GM12878 (cell line): ENCODE measurements at regions not wholly inside any gene's neighbourhood (a gene's known extent, or its start where the extent isn't known, plus 50 kb on each side); places are given as distances from the start of the nearest gene placed in this dataset.

Source experiments
- ATAC-seq: fragments of 200-7000 bp; cut with Tn5 transposase; 3 replicates; pipeline ENCODE4 v1.9.1; 2020; ENCODE audit warnings: mild to moderate bottlenecking, moderate library complexity
- BruUV-seq: library from RNA; stranded (reverse); fragments of 400-500 nt; replicated peaks from 2 replicates; lab custom pipeline; 2021; lab: Mats Ljungman, UMichigan
- CTCF ChIA-PET: fragments of 300-600 bp; sonication (Branson Sonifier 250); formaldehyde crosslinking; extraction: SDS; loops from one replicate; lab custom pipeline; 2021; ENCODE audit warnings: inconsistent platforms; lab: Yijun Ruan, JAX
- POLR2A ChIA-PET: fragments of 350-600 bp; formaldehyde crosslinking; extraction: SDS; loops from one replicate; lab custom pipeline; 2021; ENCODE audit warnings: inconsistent platforms; lab: Charles Lee
- RAD21 ChIA-PET: fragments of 300-600 bp; sonication (Branson Sonifier 250); formaldehyde crosslinking; loops from one replicate; lab custom pipeline; 2023; ENCODE audit warnings: antibody characterized with exemption; ENCODE audit not compliant: unreplicated experiment; lab: Charles Lee
- SMC1A ChIA-PET: fragments of 300-600 bp; sonication (Branson Sonifier 250); formaldehyde crosslinking; loops from one replicate; lab custom pipeline; 2023; ENCODE audit not compliant: unreplicated experiment, uncharacterized antibody; lab: Charles Lee
- DNase-seq: peaks from one replicate; pipeline ENCODE4 v3.0.0-alpha.2; 2011; ENCODE audit warnings: low read depth, low spot score
- FAIRE-seq: peaks from 3 replicates; lab custom pipeline; 2011; peaks lifted over from hg19 to GRCh38; lab: Jason Lieb, UNC
- H2AFZ ChIP-seq: 2 replicates; pipeline ENCODE4 v1.6.0; 2011; ENCODE audit warnings: low read depth, low read length, control low read depth; ENCODE audit not compliant: control insufficient read depth
- H3K27ac ChIP-seq: 2 replicates; pipeline ENCODE4 v1.5.1; 2011; ENCODE audit warnings: control low read depth; ENCODE audit not compliant: control insufficient read depth, insufficient read depth
- H3K27me3 ChIP-seq, 2 experiments: replicated peaks in 1 of 2; 2 replicates each; pipeline versions ENCODE4 v1.6.0 to v1.6.1; 2011; ENCODE audit warnings: low read length in 1 of 2; ENCODE audit not compliant: control insufficient read depth in 2 of 2, insufficient read depth in 2 of 2
- H3K36me3 ChIP-seq, 2 experiments: 2 replicates each; pipeline ENCODE4 v1.5.1; 2011; ENCODE audit warnings: low read length in 1 of 2; ENCODE audit not compliant: control insufficient read depth in 2 of 2, insufficient read depth in 2 of 2
- H3K4me1 ChIP-seq: 2 replicates; pipeline ENCODE4 v1.6.1; 2011; ENCODE audit warnings: mild to moderate bottlenecking, low read length, moderate library complexity, mixed read lengths; ENCODE audit not compliant: control insufficient read depth, insufficient read depth
- H3K4me2 ChIP-seq: 2 replicates; pipeline ENCODE4 v1.6.0; 2011; ENCODE audit warnings: control low read depth; ENCODE audit not compliant: control insufficient read depth, insufficient read depth
- H3K4me3 ChIP-seq: fragments of 200-600 bp; sonication (generic); 2 replicates; pipeline ENCODE4 v1.5.1; 2016
- H3K79me2 ChIP-seq: 2 replicates; pipeline ENCODE4 v1.6.0; 2011; ENCODE audit warnings: low read length; ENCODE audit not compliant: control insufficient read depth, insufficient read depth
- H3K9ac ChIP-seq: 2 replicates; pipeline ENCODE4 v1.8.0; 2011; ENCODE audit warnings: low read length, control low read depth, mixed read lengths; ENCODE audit not compliant: control insufficient read depth, insufficient read depth
- H3K9me3 ChIP-seq: replicated peaks from 3 replicates; pipeline ENCODE4 v1.5.1; 2011; ENCODE audit warnings: mild to moderate bottlenecking, low read length; ENCODE audit not compliant: control insufficient read depth, insufficient read depth
- H4K20me1 ChIP-seq: 2 replicates; pipeline ENCODE4 v1.6.0; 2011; ENCODE audit not compliant: control insufficient read depth, insufficient read depth
- DPF2 ChIP-seq: fragments of 450-650 bp; IDR thresholded peaks from 2 replicates; pipeline ENCODE4 v1.6.1; 2017; ENCODE audit warnings: mild to moderate bottlenecking
- EP300 ChIP-seq, 2 experiments: fragments of 150-350 bp in 1 of 2; IDR thresholded peaks; 2 replicates each; pipeline ENCODE4 v1.6.1; 2011 to 2012; ENCODE audit warnings: low read depth in 2 of 2, low read length in 2 of 2, borderline replicate concordance in 1 of 2, improper control_type of control experiment in 1 of 2, inconsistent platforms in 1 of 2; ENCODE audit not compliant: control insufficient read depth in 1 of 2
- SREBF1 ChIP-seq: IDR thresholded peaks from 2 replicates; pipeline ENCODE4 v1.6.1; 2012; ENCODE audit warnings: mild to moderate bottlenecking, low read length
- YBX1 ChIP-seq: fragments of 450-650 bp; IDR thresholded peaks from 2 replicates; pipeline ENCODE4 v1.6.1; 2016; ENCODE audit warnings: antibody characterized with exemption
- ZZZ3 ChIP-seq: IDR thresholded peaks from 2 replicates; pipeline ENCODE4 v1.6.1; 2011; ENCODE audit warnings: low read depth; ENCODE audit not compliant: control insufficient read depth, insufficient read length
- WGBS: methylation state at CpG from one replicate; pipeline ENCODE4 v1.1.6; 2016; ENCODE audit warnings: low lambda C conversion rate; ENCODE audit not compliant: insufficient replicate concordance, insufficient coverage; ENCODE audit errors: missing lambda C conversion rate; 5-methylcytosine and 5-hydroxymethylcytosine counted together
- in situ Hi-C: fragments of 300-500 bp; cut with MboI; formaldehyde crosslinking; loops from 9 replicates; pipeline ENCODE4 v1.14.3; 2018; ENCODE audit warnings: mixed read lengths
- intact Hi-C: fragments of 100-400 bp; cut with micrococcal nuclease; formaldehyde crosslinking; loops from one replicate; pipeline ENCODE4 v1.14.2; 2022; ENCODE audit not compliant: unreplicated experiment
- TF ChIP-seq, protein P1 (sequence below): IDR thresholded peaks from 2 replicates; pipeline ENCODE4 v1.6.1; 2011; ENCODE audit warnings: low read depth, mild to moderate bottlenecking, low read length, moderate library complexity, borderline replicate concordance; ENCODE audit errors: extremely low read depth
- TF ChIP-seq, protein P2 (sequence below): fragments of 450-650 bp; IDR thresholded peaks from 2 replicates; pipeline ENCODE4 v1.6.1; 2018; ENCODE audit warnings: mild to moderate bottlenecking, low read depth, moderate library complexity; ENCODE audit not compliant: partially characterized antibody
- TF ChIP-seq, protein P3 (sequence below): IDR thresholded peaks from 2 replicates; pipeline ENCODE4 v1.6.1; 2012; ENCODE audit warnings: low read depth, low read length, improper control_type of control experiment
- TF ChIP-seq, protein P4 (sequence below): fragments of 450-650 bp; IDR thresholded peaks from 2 replicates; pipeline ENCODE4 v1.6.1; 2017; ENCODE audit warnings: mild to moderate bottlenecking
- TF ChIP-seq, protein P5 (sequence below): fragments of 150-350 bp; IDR thresholded peaks from 2 replicates; pipeline ENCODE4 v1.6.1; 2014; ENCODE audit warnings: mild to moderate bottlenecking, low read depth, low read length

DNA sequence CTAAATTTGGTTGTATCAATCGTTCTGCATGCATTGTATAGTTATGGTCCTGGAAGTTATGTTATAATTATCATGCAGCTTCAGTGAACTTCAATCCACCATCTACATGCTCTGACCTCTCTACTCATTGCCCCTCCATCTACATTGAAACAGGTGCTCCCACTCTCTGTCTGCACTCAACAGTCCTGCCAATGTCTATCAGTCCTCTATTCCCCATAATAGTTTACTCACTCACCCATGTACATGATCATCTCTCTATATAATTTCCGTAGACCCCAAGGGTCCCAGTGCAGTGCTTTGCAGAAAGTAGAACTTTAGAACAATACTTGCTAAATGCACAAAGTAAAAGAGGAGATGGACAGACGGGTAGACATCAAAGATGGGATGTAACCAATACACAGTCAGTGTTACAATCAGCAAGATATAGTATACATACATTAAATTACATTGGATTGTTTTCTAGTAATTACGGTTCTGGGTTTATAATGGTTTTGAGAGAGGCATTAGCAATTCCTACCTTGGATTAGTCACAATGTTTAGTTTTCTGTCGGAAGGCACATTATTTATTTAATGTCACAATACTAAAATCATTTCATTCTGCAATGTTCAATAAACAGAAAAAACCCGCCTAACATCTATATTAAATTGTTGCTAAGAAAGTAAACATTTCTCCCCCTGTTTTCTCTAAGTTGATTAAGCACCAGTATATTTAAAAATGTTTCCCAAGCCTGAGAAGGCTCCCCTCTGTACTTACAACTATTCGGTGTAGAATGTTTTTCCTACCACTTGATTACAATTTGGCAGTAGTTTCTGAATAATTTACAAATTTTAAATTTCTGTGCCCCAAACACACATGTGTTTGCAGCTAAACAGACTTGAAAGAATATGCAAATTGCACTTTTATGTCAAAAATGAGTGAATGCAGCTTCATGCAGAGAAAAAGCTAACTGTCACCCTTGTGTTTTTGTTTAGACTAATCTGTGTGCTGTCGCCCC, 94.4 kb upstream of the SIX2 start:
- Histone ChIP-seq H3K4me1 (peaks cover 4% of the 10 kb centered on the region; the same call in 1 of the 2 replicates), H3K9ac (no peak overlapping the region), H4K20me1 (no peaks in the 10 kb centered on the region), H3K36me3 (no peaks in the 10 kb centered on the region), H3K79me2 (no peaks in the 10 kb centered on the region), H3K27ac (no peak overlapping the region), H3K27me3 (peaks cover 0 to 1% of the 10 kb centered on the region in 2 experiments; a peak in 1 of 4 replicates), H3K4me3 (no peak overlapping the region), H3K9me3 (no peaks in the 10 kb centered on the region), H2AFZ (no peak overlapping the region), H3K4me2 (no peak overlapping the region)
- no peak for ATAC-seq
- 41% methylated on average over 8 of the region's 8 CpGs for WGBS
- no TSS peak for BruUV-seq
- intact Hi-C loops (no loop called here), in situ Hi-C loops (no loop called here)
- RAD21 ChIA-PET, result no interaction called here
- POLR2A ChIA-PET, result no interaction called here
- no peak for FAIRE-seq
- CTCF ChIA-PET, result no interaction called here
- SMC1A ChIA-PET, result no interaction called here
- DNase-seq, result no peak
- TF ChIP-seq, protein P1, sequence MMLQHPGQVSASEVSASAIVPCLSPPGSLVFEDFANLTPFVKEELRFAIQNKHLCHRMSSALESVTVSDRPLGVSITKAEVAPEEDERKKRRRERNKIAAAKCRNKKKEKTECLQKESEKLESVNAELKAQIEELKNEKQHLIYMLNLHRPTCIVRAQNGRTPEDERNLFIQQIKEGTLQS, result no peak
- TF ChIP-seq, protein P2, sequence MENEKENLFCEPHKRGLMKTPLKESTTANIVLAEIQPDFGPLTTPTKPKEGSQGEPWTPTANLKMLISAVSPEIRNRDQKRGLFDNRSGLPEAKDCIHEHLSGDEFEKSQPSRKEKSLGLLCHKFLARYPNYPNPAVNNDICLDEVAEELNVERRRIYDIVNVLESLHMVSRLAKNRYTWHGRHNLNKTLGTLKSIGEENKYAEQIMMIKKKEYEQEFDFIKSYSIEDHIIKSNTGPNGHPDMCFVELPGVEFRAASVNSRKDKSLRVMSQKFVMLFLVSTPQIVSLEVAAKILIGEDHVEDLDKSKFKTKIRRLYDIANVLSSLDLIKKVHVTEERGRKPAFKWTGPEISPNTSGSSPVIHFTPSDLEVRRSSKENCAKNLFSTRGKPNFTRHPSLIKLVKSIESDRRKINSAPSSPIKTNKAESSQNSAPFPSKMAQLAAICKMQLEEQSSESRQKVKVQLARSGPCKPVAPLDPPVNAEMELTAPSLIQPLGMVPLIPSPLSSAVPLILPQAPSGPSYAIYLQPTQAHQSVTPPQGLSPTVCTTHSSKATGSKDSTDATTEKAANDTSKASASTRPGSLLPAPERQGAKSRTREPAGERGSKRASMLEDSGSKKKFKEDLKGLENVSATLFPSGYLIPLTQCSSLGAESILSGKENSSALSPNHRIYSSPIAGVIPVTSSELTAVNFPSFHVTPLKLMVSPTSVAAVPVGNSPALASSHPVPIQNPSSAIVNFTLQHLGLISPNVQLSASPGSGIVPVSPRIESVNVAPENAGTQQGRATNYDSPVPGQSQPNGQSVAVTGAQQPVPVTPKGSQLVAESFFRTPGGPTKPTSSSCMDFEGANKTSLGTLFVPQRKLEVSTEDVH, result no peak
- no peak for TF ChIP-seq YBX1
- TF ChIP-seq, protein P3, sequence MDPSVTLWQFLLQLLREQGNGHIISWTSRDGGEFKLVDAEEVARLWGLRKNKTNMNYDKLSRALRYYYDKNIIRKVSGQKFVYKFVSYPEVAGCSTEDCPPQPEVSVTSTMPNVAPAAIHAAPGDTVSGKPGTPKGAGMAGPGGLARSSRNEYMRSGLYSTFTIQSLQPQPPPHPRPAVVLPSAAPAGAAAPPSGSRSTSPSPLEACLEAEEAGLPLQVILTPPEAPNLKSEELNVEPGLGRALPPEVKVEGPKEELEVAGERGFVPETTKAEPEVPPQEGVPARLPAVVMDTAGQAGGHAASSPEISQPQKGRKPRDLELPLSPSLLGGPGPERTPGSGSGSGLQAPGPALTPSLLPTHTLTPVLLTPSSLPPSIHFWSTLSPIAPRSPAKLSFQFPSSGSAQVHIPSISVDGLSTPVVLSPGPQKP, result no peak
- no peak for TF ChIP-seq EP300 (IDR thresholded peaks at IDR 0.05; ENCODE audit: borderline replicate concordance in 1 of 2, control insufficient read depth in 1 of 2, low read depth in 2 of 2, low read length in 2 of 2)
- TF ChIP-seq, protein P4, sequence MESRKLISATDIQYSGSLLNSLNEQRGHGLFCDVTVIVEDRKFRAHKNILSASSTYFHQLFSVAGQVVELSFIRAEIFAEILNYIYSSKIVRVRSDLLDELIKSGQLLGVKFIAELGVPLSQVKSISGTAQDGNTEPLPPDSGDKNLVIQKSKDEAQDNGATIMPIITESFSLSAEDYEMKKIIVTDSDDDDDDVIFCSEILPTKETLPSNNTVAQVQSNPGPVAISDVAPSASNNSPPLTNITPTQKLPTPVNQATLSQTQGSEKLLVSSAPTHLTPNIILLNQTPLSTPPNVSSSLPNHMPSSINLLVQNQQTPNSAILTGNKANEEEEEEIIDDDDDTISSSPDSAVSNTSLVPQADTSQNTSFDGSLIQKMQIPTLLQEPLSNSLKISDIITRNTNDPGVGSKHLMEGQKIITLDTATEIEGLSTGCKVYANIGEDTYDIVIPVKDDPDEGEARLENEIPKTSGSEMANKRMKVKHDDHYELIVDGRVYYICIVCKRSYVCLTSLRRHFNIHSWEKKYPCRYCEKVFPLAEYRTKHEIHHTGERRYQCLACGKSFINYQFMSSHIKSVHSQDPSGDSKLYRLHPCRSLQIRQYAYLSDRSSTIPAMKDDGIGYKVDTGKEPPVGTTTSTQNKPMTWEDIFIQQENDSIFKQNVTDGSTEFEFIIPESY, result no peak
- no peak for TF ChIP-seq SREBF1
- TF ChIP-seq ZZZ3, result no peak
- TF ChIP-seq, protein P5, sequence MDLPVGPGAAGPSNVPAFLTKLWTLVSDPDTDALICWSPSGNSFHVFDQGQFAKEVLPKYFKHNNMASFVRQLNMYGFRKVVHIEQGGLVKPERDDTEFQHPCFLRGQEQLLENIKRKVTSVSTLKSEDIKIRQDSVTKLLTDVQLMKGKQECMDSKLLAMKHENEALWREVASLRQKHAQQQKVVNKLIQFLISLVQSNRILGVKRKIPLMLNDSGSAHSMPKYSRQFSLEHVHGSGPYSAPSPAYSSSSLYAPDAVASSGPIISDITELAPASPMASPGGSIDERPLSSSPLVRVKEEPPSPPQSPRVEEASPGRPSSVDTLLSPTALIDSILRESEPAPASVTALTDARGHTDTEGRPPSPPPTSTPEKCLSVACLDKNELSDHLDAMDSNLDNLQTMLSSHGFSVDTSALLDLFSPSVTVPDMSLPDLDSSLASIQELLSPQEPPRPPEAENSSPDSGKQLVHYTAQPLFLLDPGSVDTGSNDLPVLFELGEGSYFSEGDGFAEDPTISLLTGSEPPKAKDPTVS, result no peak
- no peak for TF ChIP-seq DPF2
